ENCODE measurements at regions not wholly inside any gene's neighbourhood (a gene's known extent, or its start where the extent isn't known, plus 50 kb on each side); places are given as distances from the start of the nearest gene placed in this dataset.

- no peaks in the 10 kb centered on the region for H3K27me3 ChIP-seq (replicated peaks; ENCODE audit: control insufficient read depth, insufficient read depth, low read length)
- TF ChIP-seq CTCF (IDR thresholded peaks at IDR 0.05; ENCODE audit: insufficient read depth, low read length, poor library complexity, severe bottlenecking): no peak
- no peak for DNase-seq (ENCODE audit: extremely low read depth, insufficient read length)
Measured at GRCh38 chr5:118311103-118311819, 677.1 kb downstream of the DTWD2 start.

GRCh38 chr5:118310401-118310800 is 677.9 kb downstream of the DTWD2 start:
- Histone ChIP-seq H3K36me3 (ENCODE audit: control insufficient read depth, insufficient read depth, low read length) (no peaks in the 10 kb centered on the region), H3K27me3 (replicated peaks; ENCODE audit: control insufficient read depth, insufficient read depth, low read length) (no peaks in the 10 kb centered on the region), H3K4me3 (replicated peaks; ENCODE audit: low read depth, low read length) (no peak overlapping the region)
- no peak for TF ChIP-seq CTCF (IDR thresholded peaks at IDR 0.05; ENCODE audit: insufficient read depth, low read length, poor library complexity, severe bottlenecking)
- DNase-seq (ENCODE audit: extremely low read depth, insufficient read length): no peak

More at GRCh38 chr5:118311103-118311819, 677.1 kb downstream of the DTWD2 start:
- Histone ChIP-seq H3K4me3 (replicated peaks; ENCODE audit: low read depth, low read length) (no peak overlapping the region), H3K36me3 (ENCODE audit: control insufficient read depth, insufficient read depth, low read length) (no peaks in the 10 kb centered on the region)

GRCh38 chr5:118303296-118303695 is 685.1 kb downstream of the DTWD2 start:
- H3K4me3 ChIP-seq (replicated peaks; ENCODE audit: low read depth, low read length): no peak overlapping the region
- no peaks in the 10 kb centered on the region for H3K27me3 ChIP-seq (replicated peaks; ENCODE audit: control insufficient read depth, insufficient read depth, low read length)
- no peak for TF ChIP-seq CTCF (IDR thresholded peaks at IDR 0.05; ENCODE audit: insufficient read depth, low read length, poor library complexity, severe bottlenecking)
- H3K36me3 ChIP-seq (ENCODE audit: control insufficient read depth, insufficient read depth, low read length): no peaks in the 10 kb centered on the region
- no peak for DNase-seq (ENCODE audit: extremely low read depth, insufficient read length)

GRCh38 chr5:118302786-118303185 is 685.6 kb downstream of the DTWD2 start:
- H3K4me3 ChIP-seq (replicated peaks; ENCODE audit: low read depth, low read length): no peak overlapping the region
- DNase-seq (ENCODE audit: extremely low read depth, insufficient read length): no peak
- no peaks in the 10 kb centered on the region for H3K27me3 ChIP-seq (replicated peaks; ENCODE audit: control insufficient read depth, insufficient read depth, low read length)
- TF ChIP-seq CTCF (IDR thresholded peaks at IDR 0.05; ENCODE audit: insufficient read depth, low read length, poor library complexity, severe bottlenecking): no peak
- H3K36me3 ChIP-seq (ENCODE audit: control insufficient read depth, insufficient read depth, low read length): no peaks in the 10 kb centered on the region

- no peak for DNase-seq (ENCODE audit: extremely low read depth, insufficient read length)
- no peak for TF ChIP-seq CTCF (IDR thresholded peaks at IDR 0.05; ENCODE audit: insufficient read depth, low read length, poor library complexity, severe bottlenecking)
- H3K4me3 ChIP-seq (replicated peaks; ENCODE audit: low read depth, low read length): no peak overlapping the region
- no peaks in the 10 kb centered on the region for H3K27me3 ChIP-seq (replicated peaks; ENCODE audit: control insufficient read depth, insufficient read depth, low read length)
- no peaks in the 10 kb centered on the region for H3K36me3 ChIP-seq (ENCODE audit: control insufficient read depth, insufficient read depth, low read length)
Measured at GRCh38 chr5:118301696-118302095, 686.7 kb downstream of the DTWD2 start.

- Histone ChIP-seq H3K27me3 (replicated peaks; ENCODE audit: control insufficient read depth, insufficient read depth, low read length) (no peaks in the 10 kb centered on the region), H3K36me3 (ENCODE audit: control insufficient read depth, insufficient read depth, low read length) (no peaks in the 10 kb centered on the region), H3K4me3 (replicated peaks; ENCODE audit: low read depth, low read length) (no peak overlapping the region)
- TF ChIP-seq CTCF (IDR thresholded peaks at IDR 0.05; ENCODE audit: insufficient read depth, low read length, poor library complexity, severe bottlenecking): no peak
- no peak for DNase-seq (ENCODE audit: extremely low read depth, insufficient read length)
Measured at GRCh38 chr5:118295045-118295444, 693.3 kb downstream of the DTWD2 start.

Measured in GM06990 (cell line).